Hepatocyte (in vitro differentiated cells): ENCODE measurements at regions not wholly inside any gene's neighbourhood (a gene's known extent, or its start where the extent isn't known, plus 50 kb on each side); places are given as distances from the start of the nearest gene placed in this dataset.

ENCODE experiments used
- DNase-seq: peaks from one replicate; pipeline ENCODE4 v3.0.0-alpha.2; 2016; ENCODE audit warnings: low spot score
- H2AFZ ChIP-seq: fragments of 200-600 bp; sonication (generic); 2 replicates; pipeline ENCODE4 v1.6.0; 2016; ENCODE audit warnings: antibody characterized with exemption, mild to moderate bottlenecking
- H3K27ac ChIP-seq: fragments of 200-600 bp; sonication (generic); 2 replicates; pipeline ENCODE4 v1.5.1; 2016; ENCODE audit warnings: mild to moderate bottlenecking
- H3K27me3 ChIP-seq: fragments of 200-600 bp; sonication (generic); 2 replicates; pipeline ENCODE4 v1.6.1; 2016
- H3K36me3 ChIP-seq: fragments of 200-600 bp; sonication (generic); replicated peaks from 2 replicates; pipeline ENCODE4 v1.5.1; 2016; ENCODE audit warnings: low read depth; ENCODE audit not compliant: insufficient read depth
- H3K4me1 ChIP-seq: fragments of 200-600 bp; sonication (generic); 2 replicates; pipeline ENCODE4 v1.5.1; 2016; ENCODE audit warnings: mild to moderate bottlenecking, moderate library complexity; ENCODE audit not compliant: insufficient read depth
- H3K4me2 ChIP-seq: fragments of 200-600 bp; sonication (generic); 2 replicates; pipeline ENCODE4 v1.6.0; 2016
- H3K4me3 ChIP-seq: fragments of 200-600 bp; sonication (generic); 2 replicates; pipeline ENCODE4 v1.5.1; 2016; ENCODE audit warnings: mild to moderate bottlenecking
- H3K79me2 ChIP-seq: fragments of 200-600 bp; sonication (generic); 2 replicates; pipeline ENCODE4 v1.6.0; 2017; ENCODE audit warnings: mild to moderate bottlenecking
- H3K9me2 ChIP-seq: fragments of 200-600 bp; sonication (generic); replicated peaks from 2 replicates; pipeline ENCODE4 v1.6.0; 2017; ENCODE audit warnings: mild to moderate bottlenecking; ENCODE audit not compliant: insufficient read depth
- H3K9me3 ChIP-seq: fragments of 200-600 bp; sonication (generic); 2 replicates; pipeline ENCODE4 v1.5.1; 2016; ENCODE audit warnings: low read depth, mild to moderate bottlenecking
- H4K20me1 ChIP-seq: fragments of 200-600 bp; sonication (generic); 2 replicates; pipeline ENCODE4 v1.6.0; 2016; ENCODE audit warnings: mild to moderate bottlenecking; ENCODE audit not compliant: insufficient read depth, poor library complexity, severe bottlenecking
- CTCF ChIP-seq: fragments of 200-600 bp; sonication (generic); IDR thresholded peaks from 2 replicates; pipeline ENCODE4 v1.5.1; 2016; ENCODE audit warnings: antibody characterized with exemption, mild to moderate bottlenecking; ENCODE audit not compliant: poor library complexity
- EZH2 ChIP-seq: fragments of 200-600 bp; sonication (generic); IDR thresholded peaks from 2 replicates; pipeline ENCODE4 v1.6.1; 2016; ENCODE audit warnings: antibody characterized with exemption, mild to moderate bottlenecking, borderline replicate concordance
- EZH2phosphoT487 ChIP-seq: fragments of 200-600 bp; sonication (generic); IDR thresholded peaks from one replicate; pipeline ENCODE4 v1.6.1; 2018; ENCODE audit warnings: antibody characterized with exemption, mild to moderate bottlenecking, low read depth, moderate library complexity; ENCODE audit not compliant: unreplicated experiment, severe bottlenecking
- WGBS: methylation state at CpG from one replicate; pipeline ENCODE4 v1.1.6; 2016; ENCODE audit warnings: low lambda C conversion rate; ENCODE audit errors: missing lambda C conversion rate; 5-methylcytosine and 5-hydroxymethylcytosine counted together

DNA sequence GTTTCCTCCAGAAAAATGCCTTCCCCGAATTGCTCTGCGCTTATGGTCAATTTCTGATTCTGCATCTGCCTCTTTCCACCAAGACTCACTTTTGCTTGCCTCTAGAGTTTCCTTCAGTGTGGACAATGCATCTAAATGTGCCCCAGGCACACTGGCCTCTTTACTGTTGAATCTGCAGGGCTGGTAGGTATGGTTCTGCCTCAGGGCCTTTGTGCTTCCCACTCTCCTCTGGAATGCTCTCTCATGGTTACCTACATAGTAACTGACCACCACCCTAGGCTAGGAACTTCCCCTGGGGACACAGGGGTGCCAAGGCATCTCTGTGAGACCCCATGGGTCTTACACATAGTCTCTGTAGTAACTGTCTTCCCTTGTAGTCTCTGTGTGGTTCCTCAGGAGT, 1258.6 kb downstream of the CDH12 start:
- H2AFZ ChIP-seq, result no peak overlapping the region
- H3K36me3 ChIP-seq, result no peaks in the 10 kb centered on the region
- WGBS, result 98% methylated on average over 2 of the region's 2 CpGs
- H3K27me3 ChIP-seq, result no peaks in the 10 kb centered on the region
- H3K9me3 ChIP-seq, result no peaks in the 10 kb centered on the region
- TF ChIP-seq CTCF (no peak), EZH2 (no peak), EZH2phosphoT487 (no peak)
- H3K4me2 ChIP-seq, result no peak overlapping the region
- no peaks in the 10 kb centered on the region for H3K79me2 ChIP-seq
- H3K27ac ChIP-seq, result no peak overlapping the region
- H3K4me3 ChIP-seq, result no peak overlapping the region
- no peak for DNase-seq
- no peaks in the 10 kb centered on the region for H4K20me1 ChIP-seq
- no peaks in the 10 kb centered on the region for H3K9me2 ChIP-seq
- no peaks in the 10 kb centered on the region for H3K4me1 ChIP-seq

GRCh38 chr5:21593261-21593660, 1259.9 kb downstream of the CDH12 start:
- no peak for DNase-seq
- H3K4me3 ChIP-seq, result no peak overlapping the region
- no peaks in the 10 kb centered on the region for H3K9me3 ChIP-seq
- no peaks in the 10 kb centered on the region for H3K36me3 ChIP-seq
- no peak overlapping the region for H3K27ac ChIP-seq
- no peak overlapping the region for H2AFZ ChIP-seq
- no peak for TF ChIP-seq CTCF
- no peak for TF ChIP-seq EZH2
- TF ChIP-seq EZH2phosphoT487, result no peak
- no peaks in the 10 kb centered on the region for H3K79me2 ChIP-seq
- H4K20me1 ChIP-seq, result no peaks in the 10 kb centered on the region
- H3K9me2 ChIP-seq, result no peaks in the 10 kb centered on the region
- H3K27me3 ChIP-seq, result no peaks in the 10 kb centered on the region
- no peaks in the 10 kb centered on the region for H3K4me1 ChIP-seq
- no peak overlapping the region for H3K4me2 ChIP-seq

DNA sequence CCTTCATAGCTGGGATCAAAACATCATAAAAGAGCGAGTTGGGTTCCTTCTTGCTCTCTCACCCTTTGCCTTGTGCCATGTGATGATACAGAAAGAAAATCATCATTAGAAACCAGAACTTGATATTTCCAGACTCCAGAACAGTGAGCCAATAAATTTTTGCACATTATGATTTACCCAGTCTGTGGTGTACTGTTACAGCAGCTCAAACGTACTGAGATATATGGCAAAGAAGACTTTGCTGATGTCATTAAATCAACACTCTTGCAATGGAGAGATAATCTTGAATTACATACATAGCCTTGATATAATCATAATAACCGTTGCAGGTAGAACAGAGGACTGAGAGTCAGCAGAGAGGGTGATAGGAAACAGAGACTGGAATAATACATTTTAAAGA, 1271.6 kb downstream of the CDH12 start:
- no peaks in the 10 kb centered on the region for H3K79me2 ChIP-seq
- H3K4me1 ChIP-seq, result no peaks in the 10 kb centered on the region
- no peaks in the 10 kb centered on the region for H3K9me3 ChIP-seq
- DNase-seq, result no peak
- H3K36me3 ChIP-seq, result no peaks in the 10 kb centered on the region
- no peaks in the 10 kb centered on the region for H3K9me2 ChIP-seq
- H4K20me1 ChIP-seq, result no peaks in the 10 kb centered on the region
- H3K27me3 ChIP-seq, result no peaks in the 10 kb centered on the region
- TF ChIP-seq EZH2 (no peak), CTCF (no peak), EZH2phosphoT487 (no peak)
- WGBS, result 74% methylated on average over 3 of the region's 3 CpGs
- no peak overlapping the region for H3K4me2 ChIP-seq
- H3K4me3 ChIP-seq, result no peak overlapping the region
- no peak overlapping the region for H2AFZ ChIP-seq
- H3K27ac ChIP-seq, result no peak overlapping the region

DNA sequence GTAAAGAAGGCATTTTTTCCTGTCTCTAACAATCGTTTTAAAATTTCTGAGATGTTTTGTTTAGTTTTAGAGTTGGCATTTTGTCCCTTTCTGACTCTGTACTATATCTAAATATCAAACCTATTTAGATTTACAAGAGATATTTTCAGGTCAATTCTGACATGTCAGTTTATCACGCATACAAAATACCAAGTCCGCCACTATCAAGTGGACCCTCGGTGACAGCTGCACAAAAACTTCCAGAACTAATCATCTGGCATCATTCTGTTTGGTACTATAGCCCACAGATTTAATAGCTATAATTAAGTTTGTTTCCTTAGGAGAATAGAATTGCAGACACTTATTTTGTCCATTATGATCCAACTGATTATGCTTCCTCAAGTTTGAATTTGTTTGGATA, 1278.2 kb downstream of the CDH12 start:
- no peak for DNase-seq
- H3K9me2 ChIP-seq, result no peaks in the 10 kb centered on the region
- 66% methylated on average over 4 of the region's 4 CpGs for WGBS
- no peaks in the 10 kb centered on the region for H4K20me1 ChIP-seq
- no peaks in the 10 kb centered on the region for H3K9me3 ChIP-seq
- no peak overlapping the region for H3K4me2 ChIP-seq
- H3K4me1 ChIP-seq, result no peaks in the 10 kb centered on the region
- no peak overlapping the region for H2AFZ ChIP-seq
- no peak overlapping the region for H3K4me3 ChIP-seq
- no peaks in the 10 kb centered on the region for H3K79me2 ChIP-seq
- no peaks in the 10 kb centered on the region for H3K27me3 ChIP-seq
- TF ChIP-seq CTCF (no peak), EZH2phosphoT487 (no peak), EZH2 (no peak)
- no peaks in the 10 kb centered on the region for H3K36me3 ChIP-seq
- no peak overlapping the region for H3K27ac ChIP-seq
